ENCODE measurements at regions not wholly inside any gene's neighbourhood (a gene's known extent, or its start where the extent isn't known, plus 50 kb on each side); places are given as distances from the start of the nearest gene placed in this dataset.

DNA sequence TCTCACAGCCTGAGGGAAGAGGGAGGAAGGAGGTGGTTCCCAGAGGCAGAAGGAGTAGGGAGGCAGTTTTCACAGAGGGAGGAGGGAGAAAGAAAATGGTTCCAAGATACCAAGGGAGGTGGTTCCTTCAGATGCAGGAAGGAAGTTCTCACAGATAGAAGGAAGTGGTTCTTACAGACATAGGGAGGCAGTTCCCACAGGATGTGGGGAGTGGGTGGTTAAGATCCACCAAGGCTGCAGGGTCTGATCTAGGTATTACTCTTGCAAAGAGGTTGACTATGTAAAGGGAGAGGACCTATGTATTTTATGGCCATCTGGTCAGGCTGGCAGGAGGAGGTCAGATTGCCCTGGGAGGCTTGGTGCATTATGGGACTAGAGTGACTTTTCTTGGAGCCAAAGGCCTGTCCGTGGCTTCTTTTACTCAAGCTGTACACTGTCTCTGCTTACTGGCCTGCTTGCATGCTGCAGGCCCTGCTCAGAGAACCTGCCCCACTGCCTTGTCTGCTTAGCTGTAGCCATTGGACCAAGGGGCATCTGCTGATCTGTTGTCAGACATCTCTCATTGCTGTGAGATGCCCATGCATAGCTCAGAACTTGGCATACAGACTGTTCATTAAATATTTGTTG is 283.7 kb downstream of the DHX35 start:
- Mint-ChIP-seq H3K27me3 (peaks cover 0 to 6% (median 0%) of the 10 kb centered on the region in 5 donors), H3K36me3 (no peaks in the 10 kb centered on the region), H3K27ac (peak overlapping the region in 1 of 9 donors; percentile 10), H3K9me3 (peaks cover 0 to 14% (median 4%) of the 10 kb centered on the region in 11 donors), H3K4me1 (peaks cover 9 to 20% (median 14%) of the 10 kb centered on the region in 7 donors), H3K4me3 (peak overlapping the region in 3 of 10 donors; percentile 0 to 41 (median 15))
- ChIA-PET CTCF (no interaction called here), POLR2A (no interaction called here)
- no peak overlapping the region for H3K4me3 ChIP-seq (ENCODE audit: low read length)
- DNase-seq (no peak), ATAC-seq (no peak)
- H3K36me3 ChIP-seq (ENCODE audit: control insufficient read depth in 2 of 3, insufficient read depth in 3 of 3, low read length in 3 of 3): no peaks in the 10 kb centered on the region
- no peaks in the 10 kb centered on the region for H3K4me1 ChIP-seq (ENCODE audit: control insufficient read depth in 2 of 2, insufficient read depth in 2 of 2, low read length in 2 of 2)
- no peaks in the 10 kb centered on the region for H3K9me3 ChIP-seq (ENCODE audit: control insufficient read depth in 2 of 3, low read length in 3 of 3)
- no peaks in the 10 kb centered on the region for H3K27me3 ChIP-seq (ENCODE audit: control insufficient read depth in 2 of 2, insufficient read depth in 2 of 2, low read length in 2 of 2)
- no peak overlapping the region for H3K27ac ChIP-seq (ENCODE audit: low read depth, low read length)
- intact Hi-C loops (cut with micrococcal nuclease): no loop called here

DNA sequence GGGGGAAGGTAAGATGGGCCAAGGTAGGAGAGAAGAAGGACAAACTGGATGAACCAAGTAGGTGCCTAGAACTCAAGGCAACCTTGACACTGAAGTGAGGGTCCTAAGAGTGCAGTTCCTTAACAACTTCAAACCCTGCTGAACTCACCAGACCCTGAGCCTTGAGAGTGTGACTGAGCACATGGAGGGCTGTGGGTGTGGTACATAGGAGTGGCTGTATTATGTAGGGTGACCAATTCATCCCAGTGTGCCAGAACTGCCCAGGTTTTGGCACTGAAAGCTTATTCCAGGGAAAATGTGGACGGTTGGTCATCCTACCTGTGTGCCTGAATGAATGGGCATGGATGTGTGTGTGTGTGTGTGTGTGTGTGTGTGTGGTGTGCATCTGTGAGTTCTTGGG is 281.8 kb downstream of the DHX35 start:
- Histone ChIP-seq H3K9me3 (ENCODE audit: control insufficient read depth in 2 of 3, low read length in 3 of 3) (no peaks in the 10 kb centered on the region), H3K4me1 (ENCODE audit: control insufficient read depth in 2 of 2, insufficient read depth in 2 of 2, low read length in 2 of 2) (no peaks in the 10 kb centered on the region), H3K27me3 (ENCODE audit: control insufficient read depth in 2 of 2, insufficient read depth in 2 of 2, low read length in 2 of 2) (no peaks in the 10 kb centered on the region), H3K27ac (ENCODE audit: low read depth, low read length) (no peak overlapping the region), H3K36me3 (ENCODE audit: control insufficient read depth in 2 of 3, insufficient read depth in 3 of 3, low read length in 3 of 3) (no peaks in the 10 kb centered on the region), H3K4me3 (ENCODE audit: low read length) (no peak overlapping the region)
- intact Hi-C loops (cut with micrococcal nuclease): no loop called here
- POLR2A ChIA-PET: no interaction called here
- Mint-ChIP-seq H3K36me3 (no peaks in the 10 kb centered on the region), H3K9me3 (peaks cover 0 to 14% (median 4%) of the 10 kb centered on the region in 11 donors), H3K4me1 (peaks cover 9 to 20% (median 14%) of the 10 kb centered on the region in 7 donors), H3K27me3 (peaks cover 0 to 6% (median 4%) of the 10 kb centered on the region in 5 donors), H3K27ac (no peak overlapping the region), H3K4me3 (no peak overlapping the region)
- ATAC-seq: no peak
- no peak for DNase-seq
- CTCF ChIA-PET: no interaction called here

DNA sequence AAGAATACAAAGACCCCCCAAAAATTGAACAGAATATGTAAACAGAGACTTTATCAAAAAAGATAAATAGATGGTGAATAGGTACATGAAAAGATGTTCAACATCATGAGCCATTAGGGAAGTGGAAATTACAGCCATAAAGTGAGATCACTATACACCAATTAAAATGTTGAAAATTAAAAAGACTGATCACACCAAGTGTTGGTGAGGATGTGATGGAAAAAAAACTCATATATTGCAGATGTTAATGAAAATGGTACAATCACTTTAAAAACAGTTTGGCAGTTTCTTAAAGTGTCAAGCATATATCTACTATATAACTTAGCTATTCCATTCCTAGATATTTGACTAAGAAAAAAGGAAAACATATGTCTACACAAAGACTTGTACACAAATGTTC is 280.5 kb downstream of the DHX35 start:
- H3K27me3 Mint-ChIP-seq: peaks cover 0 to 9% (median 4%) of the 10 kb centered on the region in 5 donors
- Histone ChIP-seq H3K27ac (ENCODE audit: low read depth, low read length) (no peak overlapping the region), H3K36me3 (ENCODE audit: control insufficient read depth in 2 of 3, insufficient read depth in 3 of 3, low read length in 3 of 3) (no peaks in the 10 kb centered on the region), H3K4me3 (ENCODE audit: low read length) (no peak overlapping the region), H3K4me1 (ENCODE audit: control insufficient read depth in 2 of 2, insufficient read depth in 2 of 2, low read length in 2 of 2) (no peaks in the 10 kb centered on the region), H3K9me3 (ENCODE audit: control insufficient read depth in 2 of 3, low read length in 3 of 3) (no peaks in the 10 kb centered on the region), H3K27me3 (ENCODE audit: control insufficient read depth in 2 of 2, insufficient read depth in 2 of 2, low read length in 2 of 2) (no peaks in the 10 kb centered on the region)
- CTCF ChIA-PET: no interaction called here
- H3K27ac Mint-ChIP-seq: no peak overlapping the region
- peaks cover 0 to 14% (median 4%) of the 10 kb centered on the region in 11 donors for H3K9me3 Mint-ChIP-seq
- no peak for DNase-seq
- intact Hi-C loops (cut with micrococcal nuclease): no loop called here
- POLR2A ChIA-PET: no interaction called here
- ATAC-seq: no peak
- no peak overlapping the region for H3K4me3 Mint-ChIP-seq
- no peaks in the 10 kb centered on the region for H3K36me3 Mint-ChIP-seq
- H3K4me1 Mint-ChIP-seq: peaks cover 9 to 20% (median 14%) of the 10 kb centered on the region in 7 donors

DNA sequence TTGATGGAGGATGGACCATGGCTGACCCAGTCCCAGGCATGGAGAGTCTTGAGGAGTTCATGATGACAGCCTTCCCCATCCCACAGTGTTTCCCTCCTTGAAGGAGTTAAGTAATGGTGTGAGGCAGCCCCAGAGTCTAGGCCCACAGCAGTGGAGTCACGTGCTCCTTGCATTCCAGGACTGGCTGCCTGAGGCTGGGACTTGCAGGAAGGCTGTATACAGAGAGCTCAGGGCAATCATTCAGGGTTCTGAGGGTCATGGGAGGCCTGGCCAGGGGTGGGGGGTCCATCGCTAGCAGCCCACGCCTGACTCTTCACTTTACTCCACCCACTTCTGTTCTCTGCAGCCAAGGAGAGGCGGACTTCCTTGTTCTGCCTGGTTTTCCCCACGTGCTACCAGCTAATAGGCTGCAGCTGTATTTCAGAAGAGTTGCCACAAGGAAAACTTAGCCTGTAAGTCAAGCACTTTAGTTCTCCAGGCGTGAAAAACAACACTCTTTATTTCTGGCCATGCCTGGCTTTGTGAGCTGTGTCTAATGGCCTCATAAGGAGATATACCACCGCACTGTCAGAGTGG is 272.5 kb downstream of the DHX35 start:
- CTCF ChIA-PET: interaction anchor here (1.0 kb wide), 1 partner anchor 48 kb away, joined by 4 read pairs; no protein-coding TSS in a partner anchor

DNA sequence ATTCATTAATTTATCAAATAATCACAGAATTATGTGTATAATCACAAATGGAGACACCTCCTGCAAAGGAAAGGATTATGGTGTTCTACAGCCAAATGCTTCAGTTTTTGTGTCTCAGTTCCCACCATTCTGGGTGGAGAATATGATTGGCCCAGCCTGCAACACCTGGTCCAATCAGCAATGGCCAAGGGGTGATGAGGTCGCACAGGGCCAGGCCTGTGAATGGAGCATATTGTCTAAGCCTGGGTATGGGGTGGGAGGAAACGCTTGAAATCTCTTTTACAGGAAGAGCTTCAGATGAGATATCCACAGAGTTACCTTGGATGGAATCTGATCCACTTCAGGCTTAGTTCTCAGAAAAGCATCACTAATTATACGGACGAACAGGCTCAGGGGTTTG is 271.6 kb downstream of the DHX35 start:
- H3K27ac ChIP-seq (ENCODE audit: low read depth, low read length): no peak overlapping the region
- CTCF ChIA-PET: no interaction called here
- ATAC-seq (no peak), DNase-seq (no peak)
- POLR2A ChIA-PET: no interaction called here
- Mint-ChIP-seq H3K27me3 (peaks cover 0 to 19% (median 6%) of the 10 kb centered on the region in 5 donors), H3K4me1 (no peaks in the 10 kb centered on the region), H3K4me3 (no peak overlapping the region), H3K27ac (no peak overlapping the region), H3K36me3 (peaks cover 0 to 4% (median 0%) of the 10 kb centered on the region in 5 donors), H3K9me3 (peaks cover 0 to 1% (median 0%) of the 10 kb centered on the region in 11 donors)
- no peak overlapping the region for H3K4me3 ChIP-seq (ENCODE audit: low read length)
- H3K9me3 ChIP-seq (ENCODE audit: control insufficient read depth in 2 of 3, low read length in 3 of 3): no peaks in the 10 kb centered on the region
- no peaks in the 10 kb centered on the region for H3K4me1 ChIP-seq (ENCODE audit: control insufficient read depth in 2 of 2, insufficient read depth in 2 of 2, low read length in 2 of 2)
- intact Hi-C loops (cut with micrococcal nuclease): no loop called here
- no peaks in the 10 kb centered on the region for H3K36me3 ChIP-seq (ENCODE audit: control insufficient read depth in 2 of 3, insufficient read depth in 3 of 3, low read length in 3 of 3)
- H3K27me3 ChIP-seq (ENCODE audit: control insufficient read depth in 2 of 2, insufficient read depth in 2 of 2, low read length in 2 of 2): no peaks in the 10 kb centered on the region

More for the DNA sequence above, 272.5 kb downstream of the DHX35 start:
- intact Hi-C loops (cut with micrococcal nuclease): no loop called here
- POLR2A ChIA-PET: no interaction called here
- no peak for ATAC-seq
- Mint-ChIP-seq H3K4me3 (no peak overlapping the region), H3K27ac (no peak overlapping the region), H3K27me3 (peaks cover 0 to 25% (median 3%) of the 10 kb centered on the region in 5 donors), H3K9me3 (peaks cover 0 to 4% (median 0%) of the 10 kb centered on the region in 11 donors), H3K36me3 (peaks cover 0 to 4% (median 0%) of the 10 kb centered on the region in 5 donors), H3K4me1 (no peaks in the 10 kb centered on the region)
- DNase-seq: no peak
- no peak overlapping the region for H3K27ac ChIP-seq (ENCODE audit: low read depth, low read length)
- no peak overlapping the region for H3K4me3 ChIP-seq (ENCODE audit: low read length)
- H3K9me3 ChIP-seq (ENCODE audit: control insufficient read depth in 2 of 3, low read length in 3 of 3): no peaks in the 10 kb centered on the region
- H3K4me1 ChIP-seq (ENCODE audit: control insufficient read depth in 2 of 2, insufficient read depth in 2 of 2, low read length in 2 of 2): no peaks in the 10 kb centered on the region
- no peaks in the 10 kb centered on the region for H3K36me3 ChIP-seq (ENCODE audit: control insufficient read depth in 2 of 3, insufficient read depth in 3 of 3, low read length in 3 of 3)
- no peaks in the 10 kb centered on the region for H3K27me3 ChIP-seq (ENCODE audit: control insufficient read depth in 2 of 2, insufficient read depth in 2 of 2, low read length in 2 of 2)

DNA sequence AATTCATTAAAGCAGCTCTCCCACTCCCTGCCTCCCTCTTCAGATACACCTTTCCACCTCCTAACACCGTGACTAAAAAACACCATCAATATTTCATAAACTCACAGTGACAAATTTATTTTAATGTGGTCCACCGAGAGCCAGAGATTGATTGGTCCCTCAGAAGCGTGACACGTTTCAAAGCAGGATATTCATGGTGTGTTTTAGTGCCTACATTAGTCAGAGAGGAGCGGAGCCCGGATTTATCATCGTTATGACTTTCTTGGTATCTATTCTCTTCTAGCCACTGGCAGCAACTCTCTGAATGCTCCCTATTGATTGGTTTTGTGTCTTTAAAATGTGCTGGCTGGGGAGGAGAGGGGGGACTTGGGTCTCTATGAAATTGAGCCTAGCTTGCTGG is 265.3 kb downstream of the DHX35 start:
- H3K4me3 ChIP-seq (ENCODE audit: low read length): no peak overlapping the region
- no peaks in the 10 kb centered on the region for H3K36me3 ChIP-seq (ENCODE audit: control insufficient read depth in 2 of 3, insufficient read depth in 3 of 3, low read length in 3 of 3)
- Mint-ChIP-seq H3K27ac (no peak overlapping the region), H3K4me3 (no peak overlapping the region), H3K4me1 (no peaks in the 10 kb centered on the region), H3K27me3 (peaks cover 0 to 22% (median 11%) of the 10 kb centered on the region in 5 donors), H3K9me3 (no peaks in the 10 kb centered on the region), H3K36me3 (peaks cover 0 to 4% (median 0%) of the 10 kb centered on the region in 5 donors)
- no peak overlapping the region for H3K27ac ChIP-seq (ENCODE audit: low read depth, low read length)
- H3K27me3 ChIP-seq (ENCODE audit: control insufficient read depth in 2 of 2, insufficient read depth in 2 of 2, low read length in 2 of 2): no peaks in the 10 kb centered on the region
- intact Hi-C loops (cut with micrococcal nuclease): no loop called here
- no peak for ATAC-seq
- no peaks in the 10 kb centered on the region for H3K9me3 ChIP-seq (ENCODE audit: control insufficient read depth in 2 of 3, low read length in 3 of 3)
- ChIA-PET CTCF (no interaction called here), POLR2A (no interaction called here)
- DNase-seq: no peak
- H3K4me1 ChIP-seq (ENCODE audit: control insufficient read depth in 2 of 2, insufficient read depth in 2 of 2, low read length in 2 of 2): no peaks in the 10 kb centered on the region

GRCh38 chr20:39225978-39226377 is 263.8 kb downstream of the DHX35 start:
- no peak overlapping the region for H3K27ac ChIP-seq (ENCODE audit: low read depth, low read length)
- no peaks in the 10 kb centered on the region for H3K4me1 Mint-ChIP-seq
- ATAC-seq: no peak
- H3K9me3 Mint-ChIP-seq: no peaks in the 10 kb centered on the region
- no peak overlapping the region for H3K4me3 ChIP-seq (ENCODE audit: low read length)
- H3K27me3 ChIP-seq (ENCODE audit: control insufficient read depth in 2 of 2, insufficient read depth in 2 of 2, low read length in 2 of 2): no peaks in the 10 kb centered on the region
- intact Hi-C loops (cut with micrococcal nuclease): no loop called here
- no peaks in the 10 kb centered on the region for H3K36me3 ChIP-seq (ENCODE audit: control insufficient read depth in 2 of 3, insufficient read depth in 3 of 3, low read length in 3 of 3)
- DNase-seq: no peak
- no peak overlapping the region for H3K4me3 Mint-ChIP-seq
- CTCF ChIA-PET: interaction anchor here (0.9 kb wide), 1 partner anchor 10 kb away, joined by 3 read pairs; no protein-coding TSS in a partner anchor
- H3K36me3 Mint-ChIP-seq: no peaks in the 10 kb centered on the region
- H3K4me1 ChIP-seq (ENCODE audit: control insufficient read depth in 2 of 2, insufficient read depth in 2 of 2, low read length in 2 of 2): no peaks in the 10 kb centered on the region
- H3K9me3 ChIP-seq (ENCODE audit: control insufficient read depth in 2 of 3, low read length in 3 of 3): no peaks in the 10 kb centered on the region
- H3K27ac Mint-ChIP-seq: no peak overlapping the region
- POLR2A ChIA-PET: no interaction called here
- H3K27me3 Mint-ChIP-seq: peaks cover 3 to 18% (median 11%) of the 10 kb centered on the region in 5 donors

Measured in naive thymus-derived CD4-positive, alpha-beta T cell (primary cell).